ENCODE measurements at regions not wholly inside any gene's neighbourhood (a gene's known extent, or its start where the extent isn't known, plus 50 kb on each side); places are given as distances from the start of the nearest gene placed in this dataset.

GRCh38 chr2:52964916-52965530, 802.6 kb upstream of the CHAC2 start:
- WGBS (ENCODE audit: insufficient coverage, low lambda C conversion rate): no CpG with 5 or more reads among the region's 4 CpGs
- Histone ChIP-seq H3K9me3 (ENCODE audit: control insufficient read depth, low read depth, low read length) (no peaks in the 10 kb centered on the region), H3K4me1 (ENCODE audit: control insufficient read depth, insufficient read depth, low read length) (no peaks in the 10 kb centered on the region), H3K36me3 (ENCODE audit: control insufficient read depth, insufficient read depth, low read length) (no peaks in the 10 kb centered on the region), H3K27ac (ENCODE audit: low read length) (no peak overlapping the region), H3K4me3 (ENCODE audit: low read length) (no peak overlapping the region), H3K27me3 (ENCODE audit: control insufficient read depth, insufficient read depth, low read length) (no peaks in the 10 kb centered on the region)
- DNase-seq: no peak

- no peaks in the 10 kb centered on the region for H3K27me3 ChIP-seq (ENCODE audit: control insufficient read depth, insufficient read depth, low read length)
Observed at GRCh38 chr2:52961403-52961802, 806.2 kb upstream of the CHAC2 start.

GRCh38 chr2:52960881-52961280, 806.7 kb upstream of the CHAC2 start:
- no peak for DNase-seq
- H3K9me3 ChIP-seq (ENCODE audit: control insufficient read depth, low read depth, low read length): no peaks in the 10 kb centered on the region
- H3K4me3 ChIP-seq (ENCODE audit: low read length): no peak overlapping the region
- H3K27ac ChIP-seq (ENCODE audit: low read length): no peak overlapping the region
- WGBS (ENCODE audit: insufficient coverage, low lambda C conversion rate): no CpG with 5 or more reads among the region's 3 CpGs
- no peaks in the 10 kb centered on the region for H3K36me3 ChIP-seq (ENCODE audit: control insufficient read depth, insufficient read depth, low read length)
- no peaks in the 10 kb centered on the region for H3K27me3 ChIP-seq (ENCODE audit: control insufficient read depth, insufficient read depth, low read length)
- H3K4me1 ChIP-seq (ENCODE audit: control insufficient read depth, insufficient read depth, low read length): no peaks in the 10 kb centered on the region

More at GRCh38 chr2:52961403-52961802, 806.2 kb upstream of the CHAC2 start:
- Histone ChIP-seq H3K9me3 (ENCODE audit: control insufficient read depth, low read depth, low read length) (no peaks in the 10 kb centered on the region), H3K4me1 (ENCODE audit: control insufficient read depth, insufficient read depth, low read length) (no peaks in the 10 kb centered on the region), H3K36me3 (ENCODE audit: control insufficient read depth, insufficient read depth, low read length) (no peaks in the 10 kb centered on the region), H3K27ac (ENCODE audit: low read length) (no peak overlapping the region), H3K4me3 (ENCODE audit: low read length) (no peak overlapping the region)
- DNase-seq: no peak

DNA sequence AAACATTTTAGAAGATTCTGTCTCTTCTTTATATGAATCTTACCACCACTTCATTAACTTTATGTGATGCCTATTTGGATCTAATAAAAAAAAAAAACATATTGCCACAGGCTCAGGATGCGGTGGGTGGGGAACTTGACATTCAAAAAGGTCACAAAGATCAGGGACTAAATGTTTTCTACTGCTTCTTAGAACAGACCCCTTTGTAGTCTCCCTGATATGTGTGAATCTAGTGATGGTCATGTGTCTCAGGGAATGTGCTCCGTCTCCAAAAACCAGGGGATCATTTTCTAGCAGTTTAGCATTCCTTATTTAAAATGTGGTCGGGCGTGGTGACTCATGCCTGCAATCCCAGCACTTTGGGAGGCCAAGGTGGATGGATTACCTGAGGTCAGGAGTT, 807.8 kb upstream of the CHAC2 start:
- whole genome bisulfite sequencing (ENCODE audit: insufficient coverage, low lambda C conversion rate): no CpG with 5 or more reads among the region's 4 CpGs
- no peak for DNase-seq

GRCh38 chr2:52956766-52957165, 810.8 kb upstream of the CHAC2 start:
- Histone ChIP-seq H3K9me3 (ENCODE audit: control insufficient read depth, low read depth, low read length) (no peaks in the 10 kb centered on the region), H3K4me1 (ENCODE audit: control insufficient read depth, insufficient read depth, low read length) (no peaks in the 10 kb centered on the region), H3K27me3 (ENCODE audit: control insufficient read depth, insufficient read depth, low read length) (no peaks in the 10 kb centered on the region), H3K4me3 (ENCODE audit: low read length) (no peak overlapping the region), H3K27ac (ENCODE audit: low read length) (no peak overlapping the region), H3K36me3 (ENCODE audit: control insufficient read depth, insufficient read depth, low read length) (no peaks in the 10 kb centered on the region)
- no peak for DNase-seq
- WGBS (ENCODE audit: insufficient coverage, low lambda C conversion rate): no CpG with 5 or more reads among the region's 1 CpG

More for the DNA sequence above, 807.8 kb upstream of the CHAC2 start:
- H3K9me3 ChIP-seq (ENCODE audit: control insufficient read depth, low read depth, low read length): no peaks in the 10 kb centered on the region
- H3K27ac ChIP-seq (ENCODE audit: low read length): no peak overlapping the region
- no peaks in the 10 kb centered on the region for H3K27me3 ChIP-seq (ENCODE audit: control insufficient read depth, insufficient read depth, low read length)
- no peak overlapping the region for H3K4me3 ChIP-seq (ENCODE audit: low read length)
- H3K4me1 ChIP-seq (ENCODE audit: control insufficient read depth, insufficient read depth, low read length): no peaks in the 10 kb centered on the region
- H3K36me3 ChIP-seq (ENCODE audit: control insufficient read depth, insufficient read depth, low read length): no peaks in the 10 kb centered on the region

DNA sequence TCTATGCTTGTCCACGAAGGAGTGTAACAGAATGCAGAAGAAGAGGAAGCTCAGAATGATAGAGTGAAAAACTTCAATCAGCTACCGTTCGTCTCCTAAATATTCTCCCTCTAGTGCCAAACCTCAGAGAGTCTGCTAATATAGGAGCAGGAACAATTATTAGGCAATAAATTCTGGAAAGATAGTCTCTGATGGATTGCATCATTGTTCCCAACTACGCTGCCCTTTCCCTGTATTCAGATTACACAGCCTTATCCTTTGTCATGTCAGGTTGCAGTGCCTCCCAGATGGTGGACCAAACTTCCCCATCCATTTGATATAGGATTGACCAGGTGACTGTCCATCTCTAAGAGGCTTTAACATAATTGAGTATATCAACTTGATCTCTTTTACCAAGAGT, 811.5 kb upstream of the CHAC2 start:
- WGBS (ENCODE audit: insufficient coverage, low lambda C conversion rate): no CpG with 5 or more reads among the region's 4 CpGs
- H3K9me3 ChIP-seq (ENCODE audit: control insufficient read depth, low read depth, low read length): no peaks in the 10 kb centered on the region
- no peaks in the 10 kb centered on the region for H3K36me3 ChIP-seq (ENCODE audit: control insufficient read depth, insufficient read depth, low read length)
- H3K27ac ChIP-seq (ENCODE audit: low read length): no peak overlapping the region
- DNase-seq: no peak
- no peaks in the 10 kb centered on the region for H3K4me1 ChIP-seq (ENCODE audit: control insufficient read depth, insufficient read depth, low read length)
- H3K4me3 ChIP-seq (ENCODE audit: low read length): no peak overlapping the region
- no peaks in the 10 kb centered on the region for H3K27me3 ChIP-seq (ENCODE audit: control insufficient read depth, insufficient read depth, low read length)

DNA sequence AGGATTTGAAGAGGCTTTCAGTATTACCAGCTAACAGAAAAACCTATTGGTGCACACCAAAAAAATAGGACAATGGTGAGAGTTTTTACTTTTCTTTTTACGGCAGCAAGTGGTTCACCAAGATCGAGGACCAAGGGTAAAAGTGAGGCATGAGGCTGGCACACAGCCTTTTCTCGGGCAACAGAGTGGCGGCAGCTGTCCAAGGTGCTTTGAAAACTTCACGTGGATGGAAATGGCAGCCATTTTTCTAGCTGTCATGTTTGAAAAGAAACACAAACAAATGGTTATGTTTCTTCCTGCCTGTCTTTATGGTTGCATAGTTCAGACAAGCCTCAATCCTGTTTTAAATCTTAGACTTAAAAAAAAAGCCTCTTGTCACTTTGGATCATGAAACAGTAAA, 812.5 kb upstream of the CHAC2 start:
- Histone ChIP-seq H3K36me3 (ENCODE audit: control insufficient read depth, insufficient read depth, low read length) (no peaks in the 10 kb centered on the region), H3K9me3 (ENCODE audit: control insufficient read depth, low read depth, low read length) (no peaks in the 10 kb centered on the region), H3K4me3 (ENCODE audit: low read length) (no peak overlapping the region), H3K27ac (ENCODE audit: low read length) (no peak overlapping the region), H3K27me3 (ENCODE audit: control insufficient read depth, insufficient read depth, low read length) (no peaks in the 10 kb centered on the region), H3K4me1 (ENCODE audit: control insufficient read depth, insufficient read depth, low read length) (no peaks in the 10 kb centered on the region)
- no CpG with 5 or more reads among the region's 5 CpGs for WGBS (ENCODE audit: insufficient coverage, low lambda C conversion rate)
- no peak for DNase-seq

- Histone ChIP-seq H3K4me1 (ENCODE audit: control insufficient read depth, insufficient read depth, low read length) (no peaks in the 10 kb centered on the region), H3K36me3 (ENCODE audit: control insufficient read depth, insufficient read depth, low read length) (no peaks in the 10 kb centered on the region), H3K9me3 (ENCODE audit: control insufficient read depth, low read depth, low read length) (no peaks in the 10 kb centered on the region), H3K27me3 (ENCODE audit: control insufficient read depth, insufficient read depth, low read length) (no peaks in the 10 kb centered on the region), H3K27ac (ENCODE audit: low read length) (no peak overlapping the region), H3K4me3 (ENCODE audit: low read length) (no peak overlapping the region)
- no peak for DNase-seq
- no CpG with 5 or more reads among the region's 2 CpGs for WGBS (ENCODE audit: insufficient coverage, low lambda C conversion rate)
Observed at GRCh38 chr2:52940101-52940500, 827.5 kb upstream of the CHAC2 start.

GRCh38 chr2:52939250-52939649, 828.4 kb upstream of the CHAC2 start:
- Histone ChIP-seq H3K4me1 (ENCODE audit: control insufficient read depth, insufficient read depth, low read length) (no peaks in the 10 kb centered on the region), H3K9me3 (ENCODE audit: control insufficient read depth, low read depth, low read length) (no peaks in the 10 kb centered on the region), H3K36me3 (ENCODE audit: control insufficient read depth, insufficient read depth, low read length) (no peaks in the 10 kb centered on the region), H3K4me3 (ENCODE audit: low read length) (no peak overlapping the region), H3K27me3 (ENCODE audit: control insufficient read depth, insufficient read depth, low read length) (no peaks in the 10 kb centered on the region), H3K27ac (ENCODE audit: low read length) (no peak overlapping the region)
- 86% methylated on average over 2 of the region's 2 CpGs for WGBS (ENCODE audit: insufficient coverage, low lambda C conversion rate)
- DNase-seq: no peak

GRCh38 chr2:52936029-52936428, 831.6 kb upstream of the CHAC2 start:
- Histone ChIP-seq H3K36me3 (ENCODE audit: control insufficient read depth, insufficient read depth, low read length) (no peaks in the 10 kb centered on the region), H3K4me3 (ENCODE audit: low read length) (no peak overlapping the region), H3K9me3 (ENCODE audit: control insufficient read depth, low read depth, low read length) (no peaks in the 10 kb centered on the region), H3K27ac (ENCODE audit: low read length) (no peak overlapping the region), H3K27me3 (ENCODE audit: control insufficient read depth, insufficient read depth, low read length) (no peaks in the 10 kb centered on the region), H3K4me1 (ENCODE audit: control insufficient read depth, insufficient read depth, low read length) (no peaks in the 10 kb centered on the region)
- peak; percentile 9 to 21 for DNase-seq
- 37% methylated on average over 2 of the region's 4 CpGs for WGBS (ENCODE audit: insufficient coverage, low lambda C conversion rate)

DNA sequence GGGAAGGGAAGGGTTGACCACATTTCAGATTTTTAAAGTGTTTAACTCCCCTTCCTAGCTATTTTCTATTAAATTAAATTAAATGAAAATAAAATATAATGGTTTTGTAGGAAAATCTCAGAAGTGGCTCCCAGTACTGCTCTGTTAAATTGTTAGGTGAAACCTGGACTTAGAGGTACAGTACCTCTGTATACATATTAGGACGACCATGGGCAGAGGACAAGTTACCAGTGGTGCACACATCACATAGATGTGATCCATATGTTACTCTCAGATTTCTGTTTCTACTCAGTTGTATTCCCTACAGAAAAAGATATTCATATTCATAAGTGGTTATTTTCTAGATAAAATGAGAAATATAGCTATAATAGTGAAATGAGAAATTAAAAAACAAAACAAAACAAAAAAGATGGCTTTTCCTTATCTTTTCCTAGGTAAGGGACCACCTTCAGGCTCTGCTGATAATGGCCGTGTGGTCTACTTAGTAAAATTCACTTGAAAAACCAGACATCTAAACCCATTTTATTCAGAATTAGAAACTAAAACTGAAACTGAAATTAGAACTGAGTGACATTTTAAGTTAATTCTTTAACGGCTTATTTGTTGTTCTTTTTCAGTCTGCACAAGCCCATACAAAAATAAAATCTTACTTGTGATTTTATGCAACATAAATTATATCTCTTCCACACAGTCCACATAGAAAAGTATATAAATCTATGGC, 832.5 kb upstream of the CHAC2 start:
- Histone ChIP-seq H3K4me1 (ENCODE audit: control insufficient read depth, insufficient read depth, low read length) (no peaks in the 10 kb centered on the region), H3K27me3 (ENCODE audit: control insufficient read depth, insufficient read depth, low read length) (no peaks in the 10 kb centered on the region), H3K36me3 (ENCODE audit: control insufficient read depth, insufficient read depth, low read length) (no peaks in the 10 kb centered on the region), H3K4me3 (ENCODE audit: low read length) (no peak overlapping the region), H3K9me3 (ENCODE audit: control insufficient read depth, low read depth, low read length) (no peaks in the 10 kb centered on the region), H3K27ac (ENCODE audit: low read length) (peak overlapping the region; percentile 61)
- WGBS (ENCODE audit: insufficient coverage, low lambda C conversion rate): 63% methylated on average over 1 of the region's 3 CpGs
- no peak for DNase-seq

Data from large intestine (tissue), 3 donors.